Upper lobe of right lung (tissue), 1 donor: ENCODE measurements at regions not wholly inside any gene's neighbourhood (a gene's known extent, or its start where the extent isn't known, plus 50 kb on each side); places are given as distances from the start of the nearest gene placed in this dataset.

Experiments
- ATAC-seq: fragments of 200-7000 bp; cut with Tn5 transposase; one replicate; pipeline ENCODE4 v1.9.1; 2020; ENCODE audit warnings: mild to moderate bottlenecking, moderate library complexity
- DNase-seq: peaks from one replicate; pipeline ENCODE4 v3.0.0-alpha.2; 2020
- H3K27ac ChIP-seq: fragments of 200-600 bp; one replicate; pipeline ENCODE4 v1.8.0; 2022
- H3K27me3 ChIP-seq: fragments of 200-600 bp; one replicate; pipeline ENCODE4 v1.8.0; 2022; ENCODE audit warnings: mild to moderate bottlenecking
- H3K36me3 ChIP-seq: fragments of 200-600 bp; one replicate; pipeline ENCODE4 v1.8.0; 2022
- H3K4me1 ChIP-seq: fragments of 200-600 bp; one replicate; pipeline ENCODE4 v1.8.0; 2022
- H3K4me3 ChIP-seq: fragments of 200-600 bp; one replicate; pipeline ENCODE4 v1.8.0; 2022; ENCODE audit warnings: mild to moderate bottlenecking
- H3K9me3 ChIP-seq: fragments of 200-600 bp; one replicate; pipeline ENCODE4 v1.8.0; 2022
- intact Hi-C: fragments of 100-400 bp; cut with DNase I; formaldehyde crosslinking; loops from one replicate; pipeline ENCODE4 v1.11.0; 2022
- TF ChIP-seq, protein P1 (sequence below): fragments of 200-600 bp; IDR thresholded peaks from one replicate; pipeline ENCODE4 v1.8.0; 2022; ENCODE audit warnings: antibody characterized with exemption
- donor health status: DM: no; HTN: yes; CAD: no; lungs with severe emphysema.

DNA sequence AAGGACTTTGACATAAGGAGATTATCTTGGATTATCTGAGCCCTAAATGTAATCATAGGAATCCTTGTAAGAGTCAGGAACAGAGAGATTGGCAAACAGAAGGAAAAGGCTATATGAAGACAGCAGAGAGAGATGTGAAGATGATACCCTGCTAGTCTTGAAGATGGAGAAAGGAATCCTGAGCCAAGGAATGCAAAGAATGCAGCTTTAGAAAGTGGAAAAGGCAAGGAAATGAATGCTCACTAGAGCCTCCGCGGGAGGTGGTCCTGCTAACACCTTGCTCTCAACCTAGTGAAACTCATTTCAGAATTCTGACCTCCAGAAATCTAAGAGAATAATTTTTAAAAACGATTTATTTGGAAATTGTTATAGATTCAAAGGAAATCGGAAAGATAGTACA lies 117.1 kb downstream of the TBXT start:
- Histone ChIP-seq H3K27ac (no peak overlapping the region), H3K36me3 (no peaks in the 10 kb centered on the region), H3K4me1 (no peaks in the 10 kb centered on the region), H3K9me3 (peaks cover 10% of the 10 kb centered on the region), H3K4me3 (no peak overlapping the region), H3K27me3 (no peaks in the 10 kb centered on the region)
- TF ChIP-seq, protein P1, sequence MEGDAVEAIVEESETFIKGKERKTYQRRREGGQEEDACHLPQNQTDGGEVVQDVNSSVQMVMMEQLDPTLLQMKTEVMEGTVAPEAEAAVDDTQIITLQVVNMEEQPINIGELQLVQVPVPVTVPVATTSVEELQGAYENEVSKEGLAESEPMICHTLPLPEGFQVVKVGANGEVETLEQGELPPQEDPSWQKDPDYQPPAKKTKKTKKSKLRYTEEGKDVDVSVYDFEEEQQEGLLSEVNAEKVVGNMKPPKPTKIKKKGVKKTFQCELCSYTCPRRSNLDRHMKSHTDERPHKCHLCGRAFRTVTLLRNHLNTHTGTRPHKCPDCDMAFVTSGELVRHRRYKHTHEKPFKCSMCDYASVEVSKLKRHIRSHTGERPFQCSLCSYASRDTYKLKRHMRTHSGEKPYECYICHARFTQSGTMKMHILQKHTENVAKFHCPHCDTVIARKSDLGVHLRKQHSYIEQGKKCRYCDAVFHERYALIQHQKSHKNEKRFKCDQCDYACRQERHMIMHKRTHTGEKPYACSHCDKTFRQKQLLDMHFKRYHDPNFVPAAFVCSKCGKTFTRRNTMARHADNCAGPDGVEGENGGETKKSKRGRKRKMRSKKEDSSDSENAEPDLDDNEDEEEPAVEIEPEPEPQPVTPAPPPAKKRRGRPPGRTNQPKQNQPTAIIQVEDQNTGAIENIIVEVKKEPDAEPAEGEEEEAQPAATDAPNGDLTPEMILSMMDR = no peak
- intact Hi-C loops = no loop called here
- ATAC-seq = no peak
- DNase-seq = no peak

DNA sequence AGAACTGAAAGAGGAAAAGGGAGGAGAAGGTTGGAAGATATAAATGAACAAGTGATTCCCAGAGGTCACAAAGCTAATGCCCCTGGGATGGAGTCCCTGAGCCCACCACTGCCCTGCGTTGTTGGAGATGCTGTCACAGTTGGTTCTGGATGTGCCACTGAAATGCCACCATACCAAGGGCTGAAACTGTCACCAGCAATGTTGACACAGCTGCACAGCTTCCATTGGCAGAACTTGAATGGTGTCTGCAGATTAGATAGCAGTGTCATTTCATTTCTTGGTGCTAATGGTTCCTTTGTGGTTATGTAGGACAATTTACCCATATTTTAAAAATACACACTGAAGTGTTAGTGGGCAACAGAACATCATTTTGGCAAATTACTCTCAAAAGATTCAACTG lies 120.7 kb downstream of the TBXT start:
- Histone ChIP-seq H3K36me3 (no peaks in the 10 kb centered on the region), H3K4me3 (no peak overlapping the region), H3K27ac (no peak overlapping the region), H3K27me3 (no peaks in the 10 kb centered on the region), H3K9me3 (no peaks in the 10 kb centered on the region), H3K4me1 (no peaks in the 10 kb centered on the region)
- intact Hi-C loops = no loop called here
- ATAC-seq (no peak), DNase-seq (no peak)
- TF ChIP-seq, protein P1 = no peak

DNA sequence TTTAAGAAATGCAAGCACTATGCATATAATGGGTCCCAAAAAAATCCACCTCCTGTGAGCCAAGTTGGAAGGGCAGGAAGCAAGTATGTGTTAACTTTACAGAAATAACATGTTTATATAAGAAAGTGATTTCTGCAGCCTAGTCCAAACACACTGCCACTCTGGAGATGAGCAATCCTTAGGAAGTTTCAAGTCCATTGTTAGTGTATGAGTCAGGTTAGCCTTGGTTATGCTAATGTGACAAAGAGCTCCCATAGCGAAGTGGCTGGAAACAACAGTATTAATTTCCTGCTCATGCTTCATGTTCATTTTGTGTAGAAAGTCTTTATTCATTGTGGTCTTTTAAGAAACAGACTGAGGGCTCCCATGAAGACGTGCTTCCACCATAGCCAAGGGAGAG lies 121.4 kb downstream of the TBXT start:
- Histone ChIP-seq H3K9me3 (no peaks in the 10 kb centered on the region), H3K27ac (no peak overlapping the region), H3K27me3 (no peaks in the 10 kb centered on the region), H3K4me3 (no peak overlapping the region), H3K4me1 (no peaks in the 10 kb centered on the region), H3K36me3 (no peaks in the 10 kb centered on the region)
- intact Hi-C loops = no loop called here
- DNase-seq (no peak), ATAC-seq (no peak)
- TF ChIP-seq, protein P1 = no peak

DNA sequence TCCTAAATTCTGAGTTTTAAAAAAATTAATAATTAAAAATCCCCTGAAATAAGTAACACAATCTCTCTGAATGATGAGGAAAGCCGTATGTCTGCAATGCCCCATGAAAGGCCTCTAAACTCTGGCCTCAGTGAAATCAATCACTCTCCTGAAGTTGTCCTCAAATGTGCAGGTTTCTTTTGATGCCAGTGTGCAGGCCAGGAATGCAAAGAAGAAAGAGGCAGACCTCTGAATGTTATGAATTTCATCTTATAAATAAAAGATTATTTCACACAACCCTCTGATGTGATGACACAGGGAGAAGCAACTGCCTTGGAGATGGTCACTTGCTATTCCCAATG lies 121.8 kb downstream of the TBXT start:
- Histone ChIP-seq H3K9me3 (no peaks in the 10 kb centered on the region), H3K4me1 (no peaks in the 10 kb centered on the region), H3K27me3 (no peaks in the 10 kb centered on the region), H3K4me3 (no peak overlapping the region), H3K27ac (no peak overlapping the region), H3K36me3 (no peaks in the 10 kb centered on the region)
- DNase-seq (no peak), ATAC-seq (no peak)
- intact Hi-C loops = no loop called here
- TF ChIP-seq, protein P1 = no peak

DNA sequence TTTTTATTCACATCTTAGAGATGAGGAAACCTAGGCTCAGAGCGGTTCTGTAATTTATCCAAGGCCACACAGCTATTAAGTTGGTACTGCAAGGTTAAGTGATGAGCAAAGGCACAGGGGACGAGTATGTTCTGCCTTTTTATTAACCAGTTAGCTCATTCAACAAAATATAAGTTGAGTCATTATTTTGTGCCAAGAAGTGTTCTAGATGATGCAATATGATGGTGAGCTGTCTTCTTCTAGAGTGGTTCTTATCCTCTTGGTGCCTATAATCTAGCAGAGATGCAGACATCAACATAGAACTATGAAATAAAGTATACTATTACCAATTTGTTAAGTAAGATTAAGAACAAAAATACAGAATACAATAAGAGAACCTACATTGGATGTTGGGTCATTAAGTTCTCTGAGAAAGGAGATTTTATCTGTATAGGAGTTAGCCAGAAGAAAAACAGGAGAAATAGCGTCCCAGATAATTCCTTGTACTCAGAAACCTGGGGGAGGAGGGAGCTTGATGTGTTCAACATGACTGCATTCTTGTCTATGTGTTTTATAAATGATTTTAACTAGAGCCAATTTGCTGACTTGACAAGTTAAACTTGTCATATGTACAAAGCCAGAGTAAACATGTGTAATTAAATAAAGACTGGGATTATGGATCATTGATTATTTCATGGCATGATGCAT lies 122.3 kb downstream of the TBXT start:
- no peaks in the 10 kb centered on the region for H3K4me1 ChIP-seq
- no peak overlapping the region for H3K4me3 ChIP-seq
- H3K27me3 ChIP-seq = no peaks in the 10 kb centered on the region
- TF ChIP-seq, protein P1 = no peak
- ATAC-seq (no peak), DNase-seq (no peak)
- no peak overlapping the region for H3K27ac ChIP-seq
- intact Hi-C loops = no loop called here
- no peaks in the 10 kb centered on the region for H3K9me3 ChIP-seq
- H3K36me3 ChIP-seq = no peaks in the 10 kb centered on the region

DNA sequence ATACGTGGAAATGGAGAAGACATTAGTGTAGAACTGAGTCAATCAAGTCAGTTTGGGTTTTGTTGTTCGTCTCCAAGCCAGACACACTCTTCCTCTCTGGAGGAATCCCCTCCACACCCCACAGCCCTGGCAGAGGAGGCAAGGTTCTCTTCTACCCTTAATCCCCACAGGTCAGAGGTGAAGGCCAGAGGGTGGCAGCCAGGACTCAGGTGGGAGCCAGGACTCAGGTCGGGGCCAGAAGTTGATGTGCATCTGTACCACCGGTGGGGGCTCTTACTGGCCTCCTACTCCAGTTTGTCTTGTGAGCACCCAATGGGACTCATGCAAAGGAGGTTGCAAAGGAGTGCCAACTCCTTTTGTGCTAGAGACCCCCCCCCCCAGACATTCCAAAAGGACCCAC lies 126.4 kb downstream of the TBXT start:
- ATAC-seq (no peak), DNase-seq (no peak)
- Histone ChIP-seq H3K27ac (no peak overlapping the region), H3K9me3 (no peaks in the 10 kb centered on the region), H3K4me1 (no peaks in the 10 kb centered on the region), H3K4me3 (no peak overlapping the region), H3K36me3 (no peaks in the 10 kb centered on the region), H3K27me3 (no peaks in the 10 kb centered on the region)
- TF ChIP-seq, protein P1 = no peak
- intact Hi-C loops = no loop called here
